K562 (cell line): ENCODE measurements at regions not wholly inside any gene's neighbourhood (a gene's known extent, or its start where the extent isn't known, plus 50 kb on each side); places are given as distances from the start of the nearest gene placed in this dataset.

ENCODE experiments used
- ATAC-seq: fragments of 200-7000 bp; cut with Tn5 transposase; 3 replicates; pipeline ENCODE4 v1.9.1; 2020; ENCODE audit warnings: moderate library complexity
- BruUV-seq: library from RNA; stranded (reverse); fragments of 400-500 nt; replicated peaks from 2 replicates; lab custom pipeline; 2021; lab: Mats Ljungman, UMichigan
- CTCF ChIA-PET: fragments of 300-600 bp; formaldehyde crosslinking; extraction: SDS; loops from one replicate; lab custom pipeline; 2021; ENCODE audit warnings: low intra/inter-chr PET ratio; lab: Yijun Ruan, JAX
- POLR2A ChIA-PET: fragments of 300-600, 350-650 bp; sonication (Branson Sonifier 250); formaldehyde crosslinking; extraction: SDS; loops from one replicate; lab custom pipeline; 2021; ENCODE audit warnings: antibody characterized with exemption, inconsistent platforms; lab: Yijun Ruan, JAX
- DNase-seq, 4 experiments: peaks; one replicate each; pipeline versions ENCODE4 v3.0.0 to v3.0.0-alpha.2; 2011 to 2018; ENCODE audit warnings: low spot score in 3 of 4, mixed read lengths in 3 of 4; ENCODE audit errors: extremely low read depth in 1 of 4
- FAIRE-seq: peaks from 2 replicates; lab custom pipeline; 2011; peaks lifted over from hg19 to GRCh38; lab: Jason Lieb, UNC
- H2AFZ ChIP-seq: 2 replicates; pipeline ENCODE4 v1.6.0; 2011; ENCODE audit warnings: low read depth, low read length, control low read depth, inconsistent platforms
- H3K27ac ChIP-seq: fragments of 200-600 bp; 3 replicates; pipeline ENCODE4 v1.8.0; 2011; ENCODE audit warnings: low read depth, mild to moderate bottlenecking, control low read depth, inconsistent platforms, low read length, moderate library complexity, mixed read lengths; ENCODE audit errors: extremely low read depth
- H3K27me3 ChIP-seq, 2 experiments: fragments of 300-600 bp in 1 of 2; 2 replicates in 1 of 2; 3 replicates in 1 of 2; pipeline versions ENCODE4 v1.6.0 to v1.8.0; 2011; ENCODE audit warnings: inconsistent platforms in 2 of 2, low read length in 2 of 2, mild to moderate bottlenecking in 1 of 2, mixed read lengths in 1 of 2, moderate library complexity in 1 of 2; ENCODE audit not compliant: control insufficient read depth in 2 of 2, insufficient read depth in 2 of 2
- H3K36me3 ChIP-seq: fragments of 300-600 bp; 3 replicates; pipeline ENCODE4 v1.8.0; 2011; ENCODE audit warnings: mild to moderate bottlenecking, low read length, inconsistent platforms; ENCODE audit not compliant: control insufficient read depth, insufficient read depth
- H3K4me1 ChIP-seq, 2 experiments: fragments of 200-600 bp in 1 of 2; replicated peaks in 1 of 2; 2 replicates in 1 of 2; 3 replicates in 1 of 2; pipeline versions ENCODE4 v1.5.1 to v1.8.0; 2011; ENCODE audit warnings: inconsistent platforms in 2 of 2, low read length in 2 of 2, mild to moderate bottlenecking in 1 of 2, mixed read lengths in 1 of 2, moderate library complexity in 1 of 2; ENCODE audit not compliant: control insufficient read depth in 2 of 2, insufficient read depth in 2 of 2
- H3K4me2 ChIP-seq: 2 replicates; pipeline ENCODE4 v1.6.1; 2011; ENCODE audit warnings: low read length, control low read depth, inconsistent platforms, mixed read lengths; ENCODE audit not compliant: insufficient read depth
- H3K4me3 ChIP-seq: fragments of 200-600 bp; sonication (generic), shearing (Covaris generic); 2 replicates; pipeline ENCODE4 v1.5.1; 2016; ENCODE audit warnings: control low read depth, inconsistent platforms
- H3K79me2 ChIP-seq: fragments of 200-600 bp; 3 replicates; pipeline ENCODE4 v1.8.0; 2011; ENCODE audit warnings: low read length, inconsistent platforms; ENCODE audit not compliant: control insufficient read depth, insufficient read depth
- H3K9ac ChIP-seq, 2 experiments: 2 replicates each; pipeline versions ENCODE4 v1.6.0 to v1.6.1; 2011; ENCODE audit warnings: low read depth in 2 of 2, low read length in 2 of 2, control low read depth in 1 of 2, inconsistent platforms in 1 of 2, mild to moderate bottlenecking in 1 of 2, mixed read lengths in 1 of 2; ENCODE audit not compliant: insufficient read depth in 1 of 2
- H3K9me1 ChIP-seq: one replicate; pipeline ENCODE4 v1.6.0; 2011; ENCODE audit warnings: inconsistent platforms, mild to moderate bottlenecking, low read length, moderate library complexity; ENCODE audit not compliant: control insufficient read depth, insufficient read depth
- H3K9me3 ChIP-seq: replicated peaks from 2 replicates; pipeline ENCODE4 v1.5.1; 2011; ENCODE audit warnings: low read depth, low read length, inconsistent platforms; ENCODE audit not compliant: control insufficient read depth, insufficient read depth
- H4K20me1 ChIP-seq: replicated peaks from 2 replicates; pipeline ENCODE4 v1.6.1; 2011; ENCODE audit warnings: low read length, inconsistent platforms, mixed read lengths; ENCODE audit not compliant: control insufficient read depth, insufficient read depth
- ATF2 ChIP-seq: sonication (generic); formaldehyde crosslinking; IDR thresholded peaks from 2 replicates; pipeline ENCODE4 v1.8.1; 2022; ENCODE audit warnings: missing genetic modification reagents
- BRF1 ChIP-seq: IDR thresholded peaks from 3 replicates; pipeline ENCODE4 v1.6.1; 2011; ENCODE audit warnings: borderline replicate concordance, mild to moderate bottlenecking; ENCODE audit not compliant: insufficient read length; ENCODE audit errors: extremely low read depth
- DIDO1 ChIP-seq: fragments of 450-650 bp; IDR thresholded peaks from 2 replicates; pipeline ENCODE4 v1.6.1; 2016; ENCODE audit warnings: low read depth, missing biosample characterization, missing genetic modification characterization
- GATA2 ChIP-seq: sonication (generic); formaldehyde crosslinking; IDR thresholded peaks from 2 replicates; pipeline ENCODE4 v1.4.0; 2020; ENCODE audit warnings: mild to moderate bottlenecking, missing genetic modification reagents
- KDM4B ChIP-seq, 2 experiments: fragments of 450-650 bp in 1 of 2; sonication (generic) in 1 of 2; IDR thresholded peaks; 2 replicates each; pipeline ENCODE4 v1.6.1; 2016 to 2017; ENCODE audit warnings: borderline replicate concordance in 2 of 2, antibody characterized with exemption in 1 of 2, low read depth in 1 of 2, mild to moderate bottlenecking in 1 of 2
- LCOR ChIP-seq: sonication (generic); formaldehyde crosslinking; IDR thresholded peaks from 2 replicates; pipeline ENCODE4 v1.8.0; 2022; ENCODE audit warnings: mild to moderate bottlenecking, missing genetic modification reagents
- MAFK ChIP-seq: IDR thresholded peaks from 2 replicates; pipeline ENCODE4 v1.6.1; 2011; ENCODE audit warnings: low read length, improper control_type of control experiment
- MCM7 ChIP-seq, 2 experiments: fragments of 450-650 bp; IDR thresholded peaks; 2 replicates each; pipeline ENCODE4 v1.6.1; 2016 to 2018
- NFXL1 ChIP-seq: fragments of 450-650 bp; formaldehyde crosslinking; IDR thresholded peaks from 2 replicates; pipeline ENCODE4 v1.4.0; 2021; ENCODE audit warnings: mild to moderate bottlenecking
- NR2C1 ChIP-seq, 2 experiments: fragments of 450-650 bp; IDR thresholded peaks; 2 replicates each; pipeline ENCODE4 v1.6.1; 2017; ENCODE audit warnings: mild to moderate bottlenecking in 2 of 2, antibody characterized with exemption in 1 of 2, inconsistent platforms in 1 of 2, missing compliant biosample characterization in 1 of 2, missing genetic modification characterization in 1 of 2
- NUFIP1 ChIP-seq: fragments of 450-650 bp; IDR thresholded peaks from 2 replicates; pipeline ENCODE4 v1.6.1; 2018; ENCODE audit not compliant: partially characterized antibody
- PHB2 ChIP-seq: fragments of 450-650 bp; IDR thresholded peaks from 2 replicates; pipeline ENCODE4 v1.6.1; 2017; ENCODE audit warnings: low read depth
- SREBF2 ChIP-seq: sonication (generic); formaldehyde crosslinking; IDR thresholded peaks from 2 replicates; pipeline ENCODE4 v1.4.0; 2020; ENCODE audit warnings: mild to moderate bottlenecking, missing genetic modification reagents
- TBP ChIP-seq: optimal IDR thresholded peaks from 2 replicates; pipeline ENCODE3; 2011; ENCODE audit warnings: low read depth, low read length, improper control_type of control experiment
- TFAM ChIP-seq: fragments of 250-450 bp; sonication (Bioruptor Pico); conservative IDR thresholded peaks from 2 replicates; pipeline ENCODE4 v1.5.0; 2021; ENCODE audit warnings: mild to moderate bottlenecking, moderate library complexity
- ZNF24 ChIP-seq: fragments of 450-650 bp; IDR thresholded peaks from 2 replicates; pipeline ENCODE4 v1.6.1; 2016
- ZNF511 ChIP-seq: sonication (generic); formaldehyde crosslinking; IDR thresholded peaks from 2 replicates; pipeline ENCODE4 v1.8.0; 2022; ENCODE audit warnings: mild to moderate bottlenecking, missing genetic modification reagents
- in situ Hi-C: fragments of 300-500 bp; cut with MboI; formaldehyde crosslinking; loops from 4 replicates; pipeline ENCODE4 v1.15.0; 2018; ENCODE audit warnings: inconsistent platforms, mixed read lengths
- intact Hi-C: fragments of 100-400 bp; cut with micrococcal nuclease; formaldehyde crosslinking; loops from 2 replicates; pipeline ENCODE4 v1.14.2; 2022

- TF ChIP-seq MCM7 (IDR thresholded peaks at IDR 0.05) (no peak), TFAM (CRISPR knock-in tag) (no peak), ZNF24 (no peak)
Observed at GRCh38 chr5:125257057-125257972, 510.9 kb upstream of the ZNF608 start (continued).

GRCh38 chr5:125257997-125258396, 511.6 kb upstream of the ZNF608 start:
- no peak overlapping the region for H3K27ac ChIP-seq
- FAIRE-seq (no peak), DNase-seq (no peak), ATAC-seq (no peak)
- H3K9ac ChIP-seq: no peak overlapping the region
- H3K9me1 ChIP-seq: no peaks in the 10 kb centered on the region
- H3K4me1 ChIP-seq: no peaks in the 10 kb centered on the region
- H3K27me3 ChIP-seq: no peaks in the 10 kb centered on the region
- no peaks in the 10 kb centered on the region for H4K20me1 ChIP-seq
- no peaks in the 10 kb centered on the region for H3K9me3 ChIP-seq
- H2AFZ ChIP-seq: no peak overlapping the region
- ChIA-PET POLR2A (interaction anchor here (0.8 kb wide), 1 partner anchor 20 kb away, joined by 3 read pairs; no protein-coding TSS in a partner anchor), CTCF (no interaction called here)
- no peak overlapping the region for H3K4me3 ChIP-seq
- in situ Hi-C loops: no loop called here
- TF ChIP-seq GATA2 (CRISPR knock-in tag): no peak
- TF ChIP-seq LCOR: no peak
- TF ChIP-seq KDM4B (IDR thresholded peaks at IDR 0.05; ENCODE audit: borderline replicate concordance in 2 of 2, low read depth in 1 of 2): no peak
- no peak for TF ChIP-seq TBP
- no peak for TF ChIP-seq PHB2
- no peak for TF ChIP-seq NUFIP1
- TF ChIP-seq MAFK: no peak
- TF ChIP-seq NFXL1 (CRISPR knock-in tag): no peak
- TF ChIP-seq DIDO1 (tag): no peak
- TF ChIP-seq SREBF2: no peak
- no peak for TF ChIP-seq NR2C1 (IDR thresholded peaks at IDR 0.05)
- no peak for TF ChIP-seq NR2C1 (tag; IDR thresholded peaks at IDR 0.05)
- TF ChIP-seq ZNF511 (CRISPR knock-in tag): no peak
- TF ChIP-seq BRF1: no peak
- TF ChIP-seq ATF2 (CRISPR knock-in tag): no peak
- no peak overlapping the region for H3K4me2 ChIP-seq
- intact Hi-C loops: no loop called here
- H3K36me3 ChIP-seq: no peaks in the 10 kb centered on the region
- BruUV-seq: no TSS peak
- H3K79me2 ChIP-seq: no peaks in the 10 kb centered on the region
